K562 (cell line): ENCODE measurements at regions not wholly inside any gene's neighbourhood (a gene's known extent, or its start where the extent isn't known, plus 50 kb on each side); places are given as distances from the start of the nearest gene placed in this dataset.

Experiments
- ATF4 ChIP-seq: fragments of 450-650 bp; formaldehyde crosslinking; IDR thresholded peaks from 2 replicates; pipeline ENCODE4 v1.4.0; 2022; ENCODE audit warnings: mild to moderate bottlenecking, moderate library complexity
- CREB1 ChIP-seq, 2 experiments: sonication (generic) in 1 of 2; formaldehyde crosslinking in 1 of 2; IDR thresholded peaks; 2 replicates each; pipeline versions ENCODE4 v1.6.1 to v1.8.0; 2012 to 2022; ENCODE audit warnings: inconsistent platforms in 1 of 2, mild to moderate bottlenecking in 1 of 2, missing genetic modification reagents in 1 of 2, moderate library complexity in 1 of 2
- GTF2F1 ChIP-seq: IDR thresholded peaks from 2 replicates; pipeline ENCODE4 v1.6.1; 2011; ENCODE audit warnings: low read depth, low read length, improper control_type of control experiment

GRCh38 chr17:36747861-36748260, 146.5 kb downstream of the MRM1 start:
- no peak for TF ChIP-seq ATF4 (CRISPR knock-in tag)
- TF ChIP-seq GTF2F1: no peak
- no peak for TF ChIP-seq CREB1 (IDR thresholded peaks at IDR 0.05)
- no peak for TF ChIP-seq CREB1 (CRISPR knock-in tag; IDR thresholded peaks at IDR 0.05)
